NB4 (cell line): ENCODE measurements at regions not wholly inside any gene's neighbourhood (a gene's known extent, or its start where the extent isn't known, plus 50 kb on each side); places are given as distances from the start of the nearest gene placed in this dataset.

ENCODE experiments used
- CTCF ChIP-seq: IDR thresholded peaks from one replicate; pipeline ENCODE4 v1.5.1; 2012; ENCODE audit warnings: low read depth, low read length
- MAX ChIP-seq: IDR thresholded peaks from 2 replicates; pipeline ENCODE4 v1.6.1; 2011; ENCODE audit warnings: low read depth, low read length
- MYC ChIP-seq: IDR thresholded peaks from 2 replicates; pipeline ENCODE4 v1.6.1; 2011; ENCODE audit warnings: low read depth, low read length
- POLR2A ChIP-seq: IDR thresholded peaks from 2 replicates; pipeline ENCODE4 v1.6.1; 2011; ENCODE audit warnings: mild to moderate bottlenecking; ENCODE audit not compliant: insufficient read length; ENCODE audit errors: extremely low read depth

GRCh38 chr7:130956417-130957136 lies 222.6 kb upstream of the KLF14 start:
- TF ChIP-seq CTCF, result no peak
- no peak for TF ChIP-seq POLR2A
- TF ChIP-seq MYC, result no peak
- no peak for TF ChIP-seq MAX
